ENCODE measurements at regions not wholly inside any gene's neighbourhood (a gene's known extent, or its start where the extent isn't known, plus 50 kb on each side); places are given as distances from the start of the nearest gene placed in this dataset.

- H3K36me3 ChIP-seq: no peaks in the 10 kb centered on the region
- H3K27me3 ChIP-seq (ENCODE audit: low read depth): no peaks in the 10 kb centered on the region
- no peak for ATAC-seq
- H3K4me1 ChIP-seq: no peaks in the 10 kb centered on the region
- no peak overlapping the region for H3K27ac ChIP-seq
- no peaks in the 10 kb centered on the region for H3K9me3 ChIP-seq
- intact Hi-C loops (cut with DNase I): no loop called here
- no peak for TF ChIP-seq CTCF (IDR thresholded peaks at IDR 0.05)
- no peak overlapping the region for H3K4me3 ChIP-seq
- no peak for DNase-seq
Measured at GRCh38 chr13:70613295-70613694, 505.0 kb upstream of the KLHL1 start.

GRCh38 chr13:70612881-70613280 is 504.6 kb upstream of the KLHL1 start:
- TF ChIP-seq CTCF (IDR thresholded peaks at IDR 0.05): no peak
- H3K9me3 ChIP-seq: no peaks in the 10 kb centered on the region
- H3K36me3 ChIP-seq: no peaks in the 10 kb centered on the region
- H3K4me3 ChIP-seq: no peak overlapping the region
- DNase-seq (no peak), ATAC-seq (no peak)
- intact Hi-C loops (cut with DNase I): no loop called here
- no peaks in the 10 kb centered on the region for H3K4me1 ChIP-seq
- no peak overlapping the region for H3K27ac ChIP-seq
- no peaks in the 10 kb centered on the region for H3K27me3 ChIP-seq (ENCODE audit: low read depth)

- no peak overlapping the region for H3K27ac ChIP-seq
- intact Hi-C loops (cut with DNase I): no loop called here
- no peak for TF ChIP-seq CTCF (IDR thresholded peaks at IDR 0.05)
- DNase-seq: no peak
- no peaks in the 10 kb centered on the region for H3K27me3 ChIP-seq (ENCODE audit: low read depth)
- H3K9me3 ChIP-seq: no peaks in the 10 kb centered on the region
- H3K4me3 ChIP-seq: no peak overlapping the region
- H3K4me1 ChIP-seq: no peaks in the 10 kb centered on the region
- no peaks in the 10 kb centered on the region for H3K36me3 ChIP-seq
- no peak for ATAC-seq
Measured at GRCh38 chr13:70604448-70604847, 496.2 kb upstream of the KLHL1 start.

GRCh38 chr13:70593716-70594115 is 485.5 kb upstream of the KLHL1 start:
- no peak for ATAC-seq
- intact Hi-C loops (cut with DNase I): no loop called here
- no peak for TF ChIP-seq CTCF (IDR thresholded peaks at IDR 0.05)
- H3K36me3 ChIP-seq: no peaks in the 10 kb centered on the region
- H3K9me3 ChIP-seq: no peaks in the 10 kb centered on the region
- H3K27ac ChIP-seq: no peak overlapping the region
- DNase-seq: no peak
- no peak overlapping the region for H3K4me3 ChIP-seq
- no peaks in the 10 kb centered on the region for H3K27me3 ChIP-seq (ENCODE audit: low read depth)
- no peaks in the 10 kb centered on the region for H3K4me1 ChIP-seq

GRCh38 chr13:70585109-70585508 is 476.9 kb upstream of the KLHL1 start:
- no peaks in the 10 kb centered on the region for H3K36me3 ChIP-seq
- ATAC-seq (no peak), DNase-seq (no peak)
- intact Hi-C loops (cut with DNase I): no loop called here
- no peak overlapping the region for H3K27ac ChIP-seq
- H3K4me3 ChIP-seq: no peak overlapping the region
- H3K27me3 ChIP-seq (ENCODE audit: low read depth): no peaks in the 10 kb centered on the region
- H3K4me1 ChIP-seq: no peaks in the 10 kb centered on the region
- H3K9me3 ChIP-seq: no peaks in the 10 kb centered on the region
- no peak for TF ChIP-seq CTCF (IDR thresholded peaks at IDR 0.05)

GRCh38 chr13:70580825-70581224 is 472.6 kb upstream of the KLHL1 start:
- no peak overlapping the region for H3K27ac ChIP-seq
- no peaks in the 10 kb centered on the region for H3K36me3 ChIP-seq
- no peak overlapping the region for H3K4me3 ChIP-seq
- DNase-seq (no peak), ATAC-seq (no peak)
- intact Hi-C loops (cut with DNase I): no loop called here
- no peaks in the 10 kb centered on the region for H3K4me1 ChIP-seq
- H3K9me3 ChIP-seq: no peaks in the 10 kb centered on the region
- H3K27me3 ChIP-seq (ENCODE audit: low read depth): no peaks in the 10 kb centered on the region
- no peak for TF ChIP-seq CTCF (IDR thresholded peaks at IDR 0.05)
